Natural killer cell treated with Interleukin-12 subunit alpha and Interleukin-12 subunit beta and Interleukin-15 and Interleukin-18, amount 100 ng/mL, for 72 hours (primary cell): ENCODE measurements at regions not wholly inside any gene's neighbourhood (a gene's known extent, or its start where the extent isn't known, plus 50 kb on each side); places are given as distances from the start of the nearest gene placed in this dataset.
A peak's percentile ranks its signal among the peaks of the same experiment; 100 is the strongest.

Experiments
- ATAC-seq, 2 donors: fragments of 150-1000 bp; cut with Tn5 transposase in 1 of 2; sonication (Bioruptor Pico), chemical (Tn5 transposase) in 1 of 2; 2 replicates each; pipeline ENCODE4 v1.10.0; 2021
- DNase-seq: peaks from one replicate; pipeline ENCODE4 v3.0.0; 2022; ENCODE audit warnings: low spot score
- H3K27ac Mint-ChIP-seq, 2 donors: 1 replicate in 1 of 2; 2 replicates in 1 of 2; pipeline ENCODE4 v1.8.0; 2022; ENCODE audit warnings: mixed read lengths in 2 of 2, mild to moderate bottlenecking in 1 of 2, moderate library complexity in 1 of 2
- H3K27me3 Mint-ChIP-seq, 2 donors: 1 replicate in 1 of 2; 2 replicates in 1 of 2; pipeline ENCODE4 v1.8.0; 2022; ENCODE audit warnings: mixed read lengths in 2 of 2
- H3K36me3 Mint-ChIP-seq: one replicate; pipeline ENCODE4 v1.8.0; 2022; ENCODE audit warnings: mixed read lengths
- H3K4me1 Mint-ChIP-seq, 2 donors: 1 replicate in 1 of 2; 2 replicates in 1 of 2; pipeline ENCODE4 v1.8.0; 2022; ENCODE audit warnings: low read depth in 2 of 2, mixed read lengths in 2 of 2, mild to moderate bottlenecking in 1 of 2
- H3K4me3 Mint-ChIP-seq: one replicate; pipeline ENCODE4 v1.8.0; 2022; ENCODE audit warnings: mixed read lengths
- H3K9me3 Mint-ChIP-seq: 2 replicates; pipeline ENCODE4 v1.8.0; 2022; ENCODE audit warnings: mixed read lengths

- H3K4me3 Mint-ChIP-seq = no peak overlapping the region
- H3K9me3 Mint-ChIP-seq = no peaks in the 10 kb centered on the region
- H3K36me3 Mint-ChIP-seq = no peaks in the 10 kb centered on the region
- ATAC-seq (no peak), DNase-seq (no peak)
- H3K27me3 Mint-ChIP-seq = peaks cover 14 to 17% of the 10 kb centered on the region in 2 donors
- no peaks in the 10 kb centered on the region for H3K4me1 Mint-ChIP-seq
- no peak overlapping the region for H3K27ac Mint-ChIP-seq
Observed at GRCh38 chr11:43545610-43546009, 134.9 kb upstream of the HSD17B12 start.

DNA sequence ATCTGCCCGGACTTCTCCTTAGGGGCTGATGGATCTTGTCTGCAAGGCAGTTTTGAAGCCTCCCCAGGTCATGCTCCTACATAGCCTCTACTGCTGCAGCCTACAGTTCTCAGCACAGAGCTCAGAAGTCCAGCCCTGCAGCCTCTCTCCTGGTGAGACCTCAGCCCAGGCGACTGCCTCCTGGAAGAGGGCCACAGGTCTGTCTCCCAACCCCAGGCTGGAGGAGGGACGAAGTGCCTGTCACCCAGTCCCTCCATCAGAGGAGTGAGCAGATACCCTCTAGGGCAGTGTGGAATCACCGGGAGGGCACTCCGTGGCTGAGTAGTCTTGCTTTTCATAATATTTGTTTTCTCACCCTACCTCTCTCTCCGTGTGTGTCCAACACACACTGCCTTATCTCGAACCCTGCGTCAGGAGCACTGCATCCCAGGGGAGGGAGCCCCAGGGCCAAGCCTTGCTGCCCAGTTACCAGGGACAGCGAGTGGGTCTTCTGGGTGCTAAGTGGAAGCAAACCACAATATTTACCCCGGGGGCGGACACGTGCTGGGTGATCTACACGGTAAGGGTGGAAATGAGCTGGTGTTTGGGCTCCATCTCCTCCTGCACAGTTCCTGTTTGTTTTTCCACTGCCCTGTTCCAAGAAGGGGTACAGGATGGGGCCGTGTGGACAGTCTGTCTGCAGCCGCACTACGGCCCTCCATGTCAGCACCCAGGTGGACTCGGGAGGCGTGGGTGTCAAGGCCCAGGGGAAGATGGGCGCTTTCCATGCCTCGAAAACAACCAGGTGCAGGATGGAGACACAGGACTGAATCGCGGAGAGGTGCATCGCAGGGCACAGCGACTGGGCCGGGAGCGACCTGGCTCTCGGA is 133.7 kb upstream of the HSD17B12 start:
- DNase-seq (no peak), ATAC-seq (peak in 1 of 2 donors; percentile 38)
- Mint-ChIP-seq H3K27ac (no peak overlapping the region), H3K9me3 (no peaks in the 10 kb centered on the region), H3K4me3 (no peak overlapping the region), H3K27me3 (peaks cover 20 to 24% of the 10 kb centered on the region in 2 donors), H3K36me3 (no peaks in the 10 kb centered on the region), H3K4me1 (no peaks in the 10 kb centered on the region)

- Mint-ChIP-seq H3K36me3 (no peaks in the 10 kb centered on the region), H3K4me3 (no peak overlapping the region), H3K27me3 (peaks cover 20 to 24% of the 10 kb centered on the region in 2 donors), H3K9me3 (no peaks in the 10 kb centered on the region), H3K27ac (no peak overlapping the region), H3K4me1 (no peaks in the 10 kb centered on the region)
- ATAC-seq (no peak), DNase-seq (no peak)
Observed at GRCh38 chr11:43547430-43547831, 133.1 kb upstream of the HSD17B12 start.

DNA sequence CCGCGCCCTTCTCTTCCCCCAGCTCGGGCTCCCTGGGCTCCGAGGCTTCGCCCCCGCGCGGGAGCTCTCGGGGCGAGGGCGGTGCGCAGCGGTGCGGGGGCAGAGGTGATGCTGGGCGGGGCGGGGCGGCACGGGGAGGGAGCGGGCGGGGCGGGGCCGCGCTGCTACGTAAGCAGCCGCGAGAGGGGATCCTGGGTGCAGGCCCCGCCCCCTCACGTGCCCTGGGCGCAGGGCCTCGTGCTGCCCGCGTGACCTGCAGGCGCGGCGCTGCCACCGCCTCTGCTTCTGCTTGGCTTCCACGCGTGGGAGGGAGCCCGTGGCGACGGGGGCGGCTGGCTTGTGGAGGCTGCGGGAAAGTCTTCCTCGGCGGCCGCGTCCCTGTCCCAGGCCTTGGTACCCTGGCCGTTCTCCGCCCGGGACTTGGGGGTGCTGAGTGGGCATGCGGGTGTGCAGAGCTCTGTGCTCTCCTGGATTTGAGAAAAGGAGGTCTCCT is 132.6 kb upstream of the HSD17B12 start:
- Mint-ChIP-seq H3K9me3 (no peaks in the 10 kb centered on the region), H3K36me3 (no peaks in the 10 kb centered on the region), H3K27me3 (peaks cover 20 to 24% of the 10 kb centered on the region in 2 donors), H3K27ac (no peak overlapping the region), H3K4me3 (no peak overlapping the region), H3K4me1 (no peaks in the 10 kb centered on the region)
- DNase-seq = no peak
- ATAC-seq = peak in 1 of 2 donors; percentile 22

DNA sequence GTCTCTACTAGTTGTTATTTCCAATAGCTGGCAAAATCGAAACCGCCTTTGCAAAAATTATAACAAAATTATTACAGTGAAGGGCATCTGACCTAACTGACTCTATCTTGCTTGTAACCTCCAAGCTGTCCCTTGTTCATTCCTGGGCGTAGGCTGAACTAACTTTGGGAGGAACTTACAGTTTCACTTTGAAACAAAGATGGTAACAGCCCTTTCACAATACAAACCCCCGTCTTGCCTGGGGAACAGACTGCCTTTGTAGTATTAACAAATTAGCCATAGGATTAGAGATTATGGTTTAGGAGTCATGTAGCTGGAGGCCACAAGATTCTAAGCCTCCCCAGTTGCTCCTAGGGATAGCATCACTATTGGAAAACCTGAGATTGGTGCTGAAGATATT is 131.6 kb upstream of the HSD17B12 start:
- DNase-seq (no peak), ATAC-seq (no peak)
- no peaks in the 10 kb centered on the region for H3K36me3 Mint-ChIP-seq
- no peak overlapping the region for H3K4me3 Mint-ChIP-seq
- no peak overlapping the region for H3K27ac Mint-ChIP-seq
- H3K27me3 Mint-ChIP-seq = peaks cover 26 to 31% of the 10 kb centered on the region in 2 donors
- H3K4me1 Mint-ChIP-seq = no peaks in the 10 kb centered on the region
- no peaks in the 10 kb centered on the region for H3K9me3 Mint-ChIP-seq

DNA sequence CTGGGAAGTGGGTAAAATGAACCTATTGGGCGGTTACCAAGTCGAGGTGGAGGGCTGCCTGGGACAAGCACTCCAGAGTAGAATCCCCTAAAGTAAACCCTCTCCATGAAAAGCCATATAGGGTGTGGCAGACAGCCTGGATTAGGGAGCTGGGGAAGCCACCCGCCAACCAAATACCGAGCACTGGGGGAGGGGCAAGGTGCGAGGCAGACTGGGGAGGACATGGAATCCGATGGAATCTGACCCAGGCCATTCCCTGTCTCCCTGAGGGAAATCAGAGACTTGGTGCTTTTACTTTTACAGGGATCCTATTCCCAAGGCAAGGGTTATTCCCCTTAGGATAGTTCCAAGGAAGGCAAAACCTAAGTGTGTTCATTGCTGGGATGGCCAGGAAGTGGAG is 130.9 kb upstream of the HSD17B12 start:
- no peak for ATAC-seq
- H3K36me3 Mint-ChIP-seq = no peaks in the 10 kb centered on the region
- peaks cover 28 to 35% of the 10 kb centered on the region in 2 donors for H3K27me3 Mint-ChIP-seq
- no peaks in the 10 kb centered on the region for H3K4me1 Mint-ChIP-seq
- H3K9me3 Mint-ChIP-seq = no peaks in the 10 kb centered on the region
- H3K27ac Mint-ChIP-seq = no peak overlapping the region
- no peak for DNase-seq
- H3K4me3 Mint-ChIP-seq = no peak overlapping the region

DNA sequence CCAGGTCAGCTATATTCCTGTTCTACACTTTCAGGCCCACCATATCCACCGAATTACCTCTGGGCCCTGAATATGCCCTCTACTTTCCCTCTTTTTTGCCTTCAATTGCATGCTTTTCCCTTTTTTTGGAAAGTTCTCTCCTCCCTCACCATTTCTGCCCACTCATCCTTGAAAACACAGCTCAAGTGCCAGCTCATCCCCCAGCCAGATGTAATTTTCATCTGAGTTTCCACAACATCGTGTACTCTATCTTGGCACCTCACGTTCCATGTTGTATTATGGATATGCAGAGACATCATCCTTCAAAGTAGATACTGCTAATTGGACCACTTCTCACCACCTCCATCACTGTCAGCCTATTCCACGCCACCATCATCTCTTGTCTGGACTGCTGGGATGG is 129.8 kb upstream of the HSD17B12 start:
- H3K36me3 Mint-ChIP-seq = no peaks in the 10 kb centered on the region
- no peak overlapping the region for H3K4me3 Mint-ChIP-seq
- no peaks in the 10 kb centered on the region for H3K4me1 Mint-ChIP-seq
- peaks cover 28 to 37% of the 10 kb centered on the region in 2 donors for H3K27me3 Mint-ChIP-seq
- H3K9me3 Mint-ChIP-seq = no peaks in the 10 kb centered on the region
- ATAC-seq (no peak), DNase-seq (no peak)
- no peak overlapping the region for H3K27ac Mint-ChIP-seq

GRCh38 chr11:43554148-43554473 is 126.4 kb upstream of the HSD17B12 start:
- H3K27ac Mint-ChIP-seq = no peak overlapping the region
- no peak for DNase-seq
- H3K4me3 Mint-ChIP-seq = no peak overlapping the region
- no peaks in the 10 kb centered on the region for H3K9me3 Mint-ChIP-seq
- peaks cover 40 to 71% of the 10 kb centered on the region in 2 donors for H3K27me3 Mint-ChIP-seq
- no peak for ATAC-seq
- H3K4me1 Mint-ChIP-seq = peaks cover 0 to 10% of the 10 kb centered on the region in 2 donors
- H3K36me3 Mint-ChIP-seq = no peaks in the 10 kb centered on the region

- H3K36me3 Mint-ChIP-seq = no peaks in the 10 kb centered on the region
- H3K27ac Mint-ChIP-seq = no peak overlapping the region
- DNase-seq (no peak), ATAC-seq (no peak)
- no peak overlapping the region for H3K4me3 Mint-ChIP-seq
- peaks cover 39 to 70% of the 10 kb centered on the region in 2 donors for H3K27me3 Mint-ChIP-seq
- H3K4me1 Mint-ChIP-seq = peaks cover 0 to 10% of the 10 kb centered on the region in 2 donors
- no peaks in the 10 kb centered on the region for H3K9me3 Mint-ChIP-seq
Observed at GRCh38 chr11:43555186-43555585, 125.4 kb upstream of the HSD17B12 start.

DNA sequence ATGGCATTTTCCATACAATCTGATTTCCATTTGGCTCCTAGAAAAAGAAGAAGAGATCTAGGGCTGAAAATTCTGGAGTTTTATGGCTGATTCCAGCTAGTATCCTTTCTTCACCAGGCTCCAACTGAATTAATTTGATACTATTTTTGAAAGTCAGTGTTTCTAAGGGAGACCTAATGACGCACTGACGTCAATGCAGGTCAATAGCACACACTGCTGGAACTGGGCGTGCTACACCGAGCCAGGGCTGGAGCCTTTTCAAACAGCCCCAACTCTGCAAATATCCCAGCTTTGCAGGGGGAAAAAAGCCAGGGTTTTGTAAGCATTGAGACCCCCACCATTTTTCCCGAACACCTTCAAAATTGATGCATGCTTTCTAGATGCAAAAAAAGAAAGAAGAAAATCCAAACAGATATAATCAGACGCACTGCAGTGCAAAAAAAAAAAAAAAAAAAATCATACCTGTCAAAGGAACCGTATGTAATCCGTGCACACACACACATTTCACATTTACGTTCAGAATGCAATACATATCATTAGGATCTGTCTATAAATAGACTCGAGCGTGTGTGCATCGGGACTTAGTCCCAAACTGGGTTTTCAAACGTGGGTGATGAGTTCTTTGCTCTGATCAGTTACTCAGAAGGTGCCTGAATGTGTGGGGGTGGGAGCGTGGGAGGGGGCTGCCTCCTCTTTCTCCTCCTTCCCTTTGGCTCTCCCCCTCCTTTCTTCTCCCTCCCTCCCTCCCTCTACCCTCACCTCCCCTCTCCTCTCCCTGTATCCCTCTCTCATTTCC is 124.5 kb upstream of the HSD17B12 start:
- Mint-ChIP-seq H3K36me3 (no peaks in the 10 kb centered on the region), H3K4me3 (no peak overlapping the region), H3K27me3 (peaks cover 40 to 62% of the 10 kb centered on the region in 2 donors), H3K27ac (no peak overlapping the region), H3K4me1 (peaks cover 0 to 10% of the 10 kb centered on the region in 2 donors), H3K9me3 (no peaks in the 10 kb centered on the region)
- DNase-seq (no peak), ATAC-seq (no peak)

- Mint-ChIP-seq H3K27ac (no peak overlapping the region), H3K36me3 (no peaks in the 10 kb centered on the region), H3K4me3 (no peak overlapping the region), H3K4me1 (peaks cover 0 to 10% of the 10 kb centered on the region in 2 donors), H3K9me3 (no peaks in the 10 kb centered on the region), H3K27me3 (peaks cover 40 to 56% of the 10 kb centered on the region in 2 donors)
- no peak for ATAC-seq
- DNase-seq = no peak
Observed at GRCh38 chr11:43556612-43557375, 123.7 kb upstream of the HSD17B12 start.

DNA sequence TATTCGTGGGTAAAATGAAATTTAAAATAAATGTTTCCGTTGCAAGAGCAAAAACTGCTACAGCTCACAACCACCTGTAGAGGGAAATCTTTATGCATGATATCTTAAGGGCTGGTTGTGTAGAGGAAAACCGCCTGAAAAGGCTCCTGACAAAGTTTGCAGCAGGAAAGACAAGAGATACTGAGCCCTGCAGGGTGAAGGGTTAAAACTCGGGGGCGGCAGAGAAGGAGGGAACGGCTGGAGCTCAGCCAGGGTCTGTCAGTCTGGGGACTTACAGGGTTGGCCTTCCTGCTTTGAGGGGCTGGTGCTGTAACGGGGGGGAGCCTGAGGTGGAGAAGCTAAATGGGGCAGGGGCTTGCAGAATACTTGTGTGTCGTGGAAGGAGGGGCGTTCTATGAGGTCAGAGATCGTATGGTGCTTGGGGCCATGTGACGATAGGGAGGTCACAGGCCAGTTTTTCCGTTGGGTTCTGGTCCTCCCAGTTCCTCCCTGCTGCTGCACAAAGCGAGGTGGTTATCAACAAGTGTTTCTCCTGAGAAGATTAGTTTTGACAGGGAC is 122.9 kb upstream of the HSD17B12 start:
- peaks cover 0 to 10% of the 10 kb centered on the region in 2 donors for H3K4me1 Mint-ChIP-seq
- no peaks in the 10 kb centered on the region for H3K9me3 Mint-ChIP-seq
- peaks cover 40 to 56% of the 10 kb centered on the region in 2 donors for H3K27me3 Mint-ChIP-seq
- ATAC-seq = no peak
- H3K4me3 Mint-ChIP-seq = no peak overlapping the region
- H3K27ac Mint-ChIP-seq = no peak overlapping the region
- no peak for DNase-seq
- no peaks in the 10 kb centered on the region for H3K36me3 Mint-ChIP-seq

DNA sequence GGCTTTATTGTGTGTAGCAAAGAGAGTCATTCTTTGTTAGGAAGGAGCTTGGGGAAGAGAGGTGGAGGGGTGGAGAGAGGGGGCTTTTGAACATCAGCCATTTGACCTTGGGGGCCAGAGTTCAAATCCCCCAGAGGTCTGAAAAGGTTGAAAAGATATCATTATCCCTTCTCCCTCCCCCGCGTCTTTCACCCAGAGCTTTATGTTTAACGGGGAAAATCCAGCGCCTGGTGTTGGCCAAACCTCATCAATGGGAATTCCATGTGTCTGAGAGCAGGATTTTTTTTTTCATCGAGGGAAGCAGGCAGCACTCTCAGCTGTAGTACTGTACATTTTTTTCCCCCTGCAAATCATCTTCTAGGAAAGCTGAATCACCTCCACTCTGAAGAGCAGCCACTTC is 122.4 kb upstream of the HSD17B12 start:
- ATAC-seq (no peak), DNase-seq (no peak)
- Mint-ChIP-seq H3K9me3 (no peaks in the 10 kb centered on the region), H3K4me1 (peaks cover 0 to 10% of the 10 kb centered on the region in 2 donors), H3K36me3 (no peaks in the 10 kb centered on the region), H3K4me3 (no peak overlapping the region), H3K27ac (no peak overlapping the region), H3K27me3 (peaks cover 43 to 56% of the 10 kb centered on the region in 2 donors)
